GM18508 (cell line): ENCODE measurements at regions not wholly inside any gene's neighbourhood (a gene's known extent, or its start where the extent isn't known, plus 50 kb on each side); places are given as distances from the start of the nearest gene placed in this dataset.

Experiments used
- ATAC-seq: cut with Tn5 transposase; IDR thresholded peaks from one replicate; pipeline ENCODE4 v1.9.1; 2021; ENCODE audit warnings: moderate number of reproducible peaks; ENCODE audit not compliant: insufficient read depth, unreplicated experiment

DNA sequence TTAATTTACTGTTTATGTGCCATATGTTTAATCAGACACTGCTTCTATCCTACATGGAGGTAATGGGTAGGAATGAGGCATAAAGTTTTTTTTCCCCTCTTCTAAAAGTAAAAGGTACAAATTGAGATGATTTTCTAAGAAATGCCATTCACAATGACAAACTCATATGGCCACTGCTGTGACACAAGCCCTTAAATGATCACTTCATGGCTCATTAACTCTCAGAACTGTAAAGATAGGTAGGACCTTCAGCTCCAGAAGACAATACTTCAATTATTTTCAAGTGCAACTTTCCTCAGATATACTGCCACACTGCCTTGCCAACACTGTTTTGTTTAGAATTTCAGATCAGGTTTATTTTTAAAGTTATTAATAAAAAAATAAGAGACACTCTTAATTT is 362.9 kb upstream of the ZNF608 start:
- no peak for ATAC-seq

DNA sequence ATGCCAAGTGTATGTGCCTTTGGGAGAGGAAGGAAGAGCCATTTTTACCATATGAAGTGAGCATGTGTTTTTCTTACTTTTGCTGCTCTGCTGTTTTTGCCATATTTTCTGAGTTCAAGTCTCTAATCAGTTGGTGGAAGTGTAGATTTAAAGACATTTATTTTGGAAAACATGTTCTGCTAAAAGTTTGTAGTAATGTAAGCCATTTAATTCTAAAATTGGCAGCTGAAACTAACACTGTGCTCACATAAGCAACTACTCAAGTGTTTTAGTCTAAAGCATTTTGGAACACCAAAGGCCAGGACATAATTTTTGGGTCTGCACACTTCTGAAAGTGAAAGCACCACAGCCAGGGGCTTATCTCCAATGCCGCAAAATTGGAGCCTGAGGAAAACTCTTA is 363.4 kb upstream of the ZNF608 start:
- ATAC-seq: no peak

- ATAC-seq: no peak
Measured at GRCh38 chr5:125112196-125112595, 365.8 kb upstream of the ZNF608 start.

GRCh38 chr5:125113328-125113727 is 366.9 kb upstream of the ZNF608 start:
- peak; percentile 96 for ATAC-seq

DNA sequence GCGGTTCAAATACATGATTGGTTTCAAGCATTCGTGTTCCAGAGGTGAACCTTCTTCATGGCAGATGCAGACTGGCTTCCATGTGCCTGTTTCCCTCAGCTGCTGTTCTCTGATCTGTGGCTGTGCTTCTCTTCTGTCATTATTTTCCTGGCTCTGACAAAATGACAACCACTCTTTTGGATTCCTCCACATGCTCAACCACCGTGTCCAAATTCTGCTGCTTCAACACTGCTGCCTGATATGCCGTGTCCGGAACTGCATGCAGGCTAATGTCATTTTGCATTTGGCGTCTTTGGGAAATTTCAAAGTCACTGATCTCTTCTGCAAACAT is 368.7 kb upstream of the ZNF608 start:
- no peak for ATAC-seq

GRCh38 chr5:125117566-125117965 is 371.1 kb upstream of the ZNF608 start:
- no peak for ATAC-seq

- ATAC-seq: no peak
Measured at GRCh38 chr5:125120012-125120411, 373.6 kb upstream of the ZNF608 start.

GRCh38 chr5:125125031-125125823 is 378.8 kb upstream of the ZNF608 start:
- no peak for ATAC-seq

GRCh38 chr5:125126050-125126449 is 379.6 kb upstream of the ZNF608 start:
- no peak for ATAC-seq

GRCh38 chr5:125129151-125129806 is 382.8 kb upstream of the ZNF608 start:
- ATAC-seq: no peak

DNA sequence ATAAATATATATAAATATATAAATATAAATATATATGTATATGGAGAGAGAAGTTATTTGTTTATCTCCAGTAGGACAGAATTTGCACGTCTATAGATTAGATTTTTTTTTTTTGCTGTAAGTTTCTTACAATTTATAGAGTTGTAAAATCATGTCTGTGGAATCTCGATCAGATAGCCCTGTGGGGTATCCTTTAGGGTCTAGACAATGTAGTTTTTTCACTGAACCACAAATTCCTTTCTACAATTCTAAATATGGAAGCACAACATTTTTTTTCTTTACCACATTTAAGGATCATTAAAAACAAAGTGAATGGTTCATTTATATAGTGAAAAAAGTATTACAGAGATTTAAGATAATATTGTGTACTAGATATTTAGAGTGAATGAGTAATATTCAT is 384.2 kb upstream of the ZNF608 start:
- ATAC-seq: no peak

DNA sequence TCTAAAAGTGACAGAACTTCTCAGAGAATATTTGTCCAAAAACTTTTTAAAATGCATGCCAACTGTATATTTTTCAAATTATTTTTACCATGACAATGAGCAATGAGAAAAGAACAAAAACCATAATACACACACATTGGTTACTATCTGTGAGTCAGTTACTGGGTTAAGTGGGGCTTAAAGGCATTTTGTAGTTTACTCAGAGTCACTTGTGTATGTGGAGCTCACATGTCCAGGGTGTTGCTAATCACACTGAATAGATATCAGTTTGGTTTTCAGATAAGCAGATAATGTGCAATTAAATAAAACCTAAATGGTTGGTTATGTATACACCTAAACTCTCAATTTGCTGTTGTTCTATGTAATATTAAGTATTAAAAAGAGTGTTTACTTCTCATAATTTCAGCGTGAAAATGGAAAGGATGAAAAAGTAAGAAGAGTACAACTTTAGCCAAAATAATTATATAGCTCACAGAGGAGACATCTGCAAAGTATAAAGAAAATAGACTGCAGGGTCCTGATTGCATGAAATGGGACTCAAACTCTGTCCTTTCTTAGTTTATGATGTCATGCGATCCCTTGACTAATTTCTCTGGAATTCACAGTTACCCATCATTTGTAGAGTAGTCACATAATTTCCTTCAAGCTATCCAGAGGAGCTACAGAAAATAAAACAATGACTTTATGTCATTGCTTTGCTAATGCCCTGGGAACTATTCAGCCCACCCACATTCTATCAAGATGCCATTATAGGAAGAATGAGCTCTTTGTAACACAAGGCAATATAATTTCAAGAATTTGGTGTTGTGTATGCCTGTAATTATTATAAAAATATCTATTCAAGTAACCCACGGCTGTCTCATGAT is 388.0 kb upstream of the ZNF608 start:
- ATAC-seq: no peak

DNA sequence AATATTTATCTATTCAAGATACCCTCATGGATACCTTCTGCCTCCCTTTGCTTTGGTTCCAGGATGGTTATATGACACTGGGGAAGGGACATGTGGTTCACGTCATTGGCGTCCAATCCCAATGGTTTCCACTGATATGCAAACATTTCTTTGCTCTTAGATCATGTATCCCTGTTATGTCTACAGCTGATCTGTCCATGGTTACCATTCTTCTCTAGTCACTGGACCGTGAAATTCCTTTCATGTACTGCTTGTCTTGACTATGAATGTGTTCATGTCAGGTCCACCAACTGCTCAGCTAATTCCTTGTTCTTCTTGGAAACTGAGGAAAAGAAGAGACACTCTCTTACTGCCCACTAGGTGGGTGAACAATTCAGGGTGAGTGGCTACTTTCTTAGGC is 391.1 kb upstream of the ZNF608 start:
- ATAC-seq: no peak

GRCh38 chr5:125138266-125138665 is 391.8 kb upstream of the ZNF608 start:
- ATAC-seq: no peak

GRCh38 chr5:125139590-125139989 is 393.2 kb upstream of the ZNF608 start:
- ATAC-seq: no peak

- no peak for ATAC-seq
Measured at GRCh38 chr5:125140220-125140619, 393.8 kb upstream of the ZNF608 start.

GRCh38 chr5:125140855-125141254 is 394.4 kb upstream of the ZNF608 start:
- no peak for ATAC-seq

GRCh38 chr5:125142458-125142857 is 396.0 kb upstream of the ZNF608 start:
- peak; percentile 83 for ATAC-seq

- no peak for ATAC-seq
Measured at GRCh38 chr5:125143011-125143410, 396.6 kb upstream of the ZNF608 start.

GRCh38 chr5:125148076-125148475 is 401.6 kb upstream of the ZNF608 start:
- no peak for ATAC-seq

DNA sequence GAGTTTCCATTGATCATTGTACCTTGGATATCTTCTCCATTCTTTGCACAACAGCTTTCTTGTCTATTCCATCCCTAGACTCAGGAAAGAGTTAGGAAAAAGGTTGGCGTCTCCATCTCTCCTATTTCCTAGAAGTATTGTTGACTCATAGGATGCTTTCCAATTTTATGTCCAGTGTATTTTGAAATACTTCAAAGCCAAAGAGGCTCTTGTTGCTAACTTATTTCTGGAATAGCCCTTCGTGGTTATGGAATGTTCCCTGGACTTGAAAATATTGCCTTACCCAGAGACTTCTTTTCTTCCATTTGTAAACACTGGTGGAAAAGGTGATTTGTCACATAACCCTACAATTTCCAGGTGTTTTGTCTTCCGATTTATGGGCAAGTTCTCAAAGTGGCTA is 402.3 kb upstream of the ZNF608 start:
- ATAC-seq: no peak
